Forelimb muscle (tissue), 1 donor: ENCODE measurements at regions not wholly inside any gene's neighbourhood (a gene's known extent, or its start where the extent isn't known, plus 50 kb on each side); places are given as distances from the start of the nearest gene placed in this dataset.
"Not testable (repeated sequence)": the region's sequence is repeated elsewhere in the genome, so short reads cannot be mapped to it uniquely, and the experiment has no call there.

Source experiments
- DNase-seq: peaks from one replicate; pipeline ENCODE4 v3.0.0-alpha.2; 2013; ENCODE audit warnings: low read depth

DNA sequence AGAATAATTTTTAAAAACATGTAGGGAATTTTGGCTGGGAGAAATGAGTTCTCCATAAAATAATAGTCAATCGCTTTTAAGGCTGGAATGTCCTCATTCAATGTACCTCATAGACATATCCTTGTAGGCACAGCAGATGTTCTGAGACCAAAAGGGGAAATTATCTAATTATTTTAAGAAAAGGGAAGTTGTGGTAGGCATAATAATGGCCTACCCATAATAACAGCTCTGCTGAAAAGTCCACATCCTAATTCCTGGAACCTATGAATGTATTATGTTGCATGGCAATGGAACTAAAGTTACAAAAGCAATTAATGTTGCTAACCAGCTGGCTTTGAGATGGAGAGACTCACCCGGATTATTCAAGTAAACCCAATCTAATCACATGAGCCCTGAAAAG is 216.1 kb downstream of the TRIM36 start:
- no peak for DNase-seq

DNA sequence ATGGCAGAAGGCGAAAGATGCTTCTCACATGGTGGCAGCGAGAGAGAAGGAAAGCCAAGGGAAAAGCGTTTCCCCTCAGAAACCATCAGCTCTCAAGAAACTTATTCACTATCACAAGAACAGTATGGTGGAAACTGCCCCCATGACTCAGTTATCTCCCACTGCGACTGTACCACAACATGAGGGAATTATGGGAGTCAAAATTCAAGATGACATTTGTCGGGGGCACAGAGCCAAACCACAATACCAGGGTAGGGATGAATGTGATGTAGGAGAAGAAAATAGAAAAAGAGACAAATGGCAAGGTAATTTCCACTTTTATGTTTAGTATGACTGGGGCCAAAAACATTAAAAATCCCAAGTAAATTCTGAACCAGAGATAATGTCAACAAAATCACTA is 216.8 kb downstream of the TRIM36 start:
- no peak for DNase-seq

- no peak for DNase-seq
Observed at GRCh38 chr5:114949756-114950155, 220.0 kb downstream of the TRIM36 start.

GRCh38 chr5:114948986-114949621 is 220.6 kb downstream of the TRIM36 start:
- no peak for DNase-seq

- no peak for DNase-seq
Observed at GRCh38 chr5:114948363-114948762, 221.3 kb downstream of the TRIM36 start.

DNA sequence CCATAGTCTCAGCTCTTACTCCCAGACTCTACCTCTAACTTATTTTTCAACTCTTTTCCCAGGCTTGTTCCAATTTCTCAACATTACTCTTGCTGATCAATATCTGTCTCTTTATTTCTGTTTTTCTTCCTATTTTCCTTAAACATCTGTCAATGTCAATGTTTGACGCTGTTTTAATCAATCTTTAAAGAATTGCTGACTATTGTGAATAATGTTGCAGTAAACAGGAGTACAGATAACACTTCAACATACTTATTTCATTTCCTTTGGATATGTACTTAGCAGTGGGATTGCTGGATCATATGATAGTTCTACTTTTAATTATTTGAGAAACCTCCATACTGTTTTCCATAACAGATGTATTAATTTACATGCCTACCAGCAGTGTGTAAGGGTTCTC is 229.0 kb downstream of the TRIM36 start:
- DNase-seq, result no peak

GRCh38 chr5:114935490-114935889 is 234.2 kb downstream of the TRIM36 start:
- no peak for DNase-seq

GRCh38 chr5:114928644-114929462 is 240.9 kb downstream of the TRIM36 start:
- no peak for DNase-seq

DNA sequence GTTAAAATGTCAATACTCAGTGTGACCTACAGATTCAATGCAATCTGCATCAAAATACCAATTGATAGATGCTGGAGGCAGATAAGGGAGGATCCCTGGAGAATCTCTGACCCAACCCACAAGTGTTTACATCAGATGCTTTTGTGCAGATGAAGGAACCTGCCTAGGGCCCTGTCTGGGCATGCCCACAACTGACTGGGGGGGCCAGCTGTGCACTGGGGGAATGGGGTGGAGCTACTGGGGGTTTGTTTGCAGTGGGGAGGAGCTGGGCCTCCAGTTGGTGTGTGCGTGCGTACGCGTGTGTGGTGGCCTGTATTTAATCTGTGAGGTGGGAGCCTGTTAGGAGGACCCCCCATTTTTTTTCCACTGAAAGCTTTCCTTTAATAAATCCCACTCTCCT is 244.9 kb downstream of the TRIM36 start:
- DNase-seq, result no peak

DNA sequence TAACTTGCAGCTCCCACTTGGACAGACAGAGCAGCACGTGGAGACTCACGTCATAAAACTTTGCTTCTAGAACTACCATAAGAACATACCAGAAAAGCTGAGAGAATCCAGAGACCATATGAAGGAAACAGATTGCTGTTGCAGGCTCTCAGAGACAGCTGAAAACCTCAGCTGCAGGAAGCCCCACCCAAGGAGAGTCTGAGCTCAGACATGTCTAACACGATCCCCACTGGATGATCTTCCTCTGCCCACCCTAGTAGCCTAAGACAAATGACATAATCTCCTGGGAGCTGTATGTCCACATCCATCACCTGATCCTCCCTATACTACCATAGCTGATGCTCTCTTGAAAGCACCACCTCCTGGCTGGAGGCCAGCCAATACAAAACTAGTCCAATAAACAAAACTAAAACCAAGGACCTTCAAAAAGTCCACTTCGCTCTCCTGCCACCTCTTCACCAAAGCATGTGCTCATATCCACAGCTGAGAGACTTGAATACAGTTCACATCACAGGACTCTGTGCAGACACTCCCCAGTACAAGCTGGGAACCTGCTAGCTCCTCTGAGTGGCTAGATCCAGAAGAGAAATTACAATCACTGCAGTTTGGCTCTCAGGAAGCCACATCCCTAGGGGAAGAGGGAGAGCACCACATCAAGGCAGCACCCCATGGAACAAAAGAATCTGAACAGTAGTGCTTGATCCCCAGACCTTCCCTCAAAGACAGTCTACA is 257.4 kb downstream of the TRIM36 start:
- no peak for DNase-seq

GRCh38 chr5:114910727-114911126 is 259.0 kb downstream of the TRIM36 start:
- DNase-seq, result no peak

DNA sequence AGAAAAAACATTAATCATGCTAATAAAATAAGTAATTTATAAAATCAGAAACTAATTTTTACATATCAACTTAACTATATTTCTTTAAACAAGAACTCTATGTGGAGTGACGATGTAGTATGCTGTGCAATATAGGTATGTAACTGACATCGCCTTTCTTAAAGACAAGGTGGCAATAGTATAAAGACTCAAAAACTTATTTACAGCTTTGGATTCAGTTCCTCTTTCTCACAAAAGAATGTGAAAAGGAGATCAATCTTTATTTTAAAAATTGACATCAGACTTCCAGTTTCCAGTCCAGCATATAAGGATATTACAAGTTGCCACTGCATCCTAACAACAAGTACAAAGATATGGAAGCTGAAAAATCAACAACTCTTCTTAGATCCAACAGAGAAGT is 260.3 kb downstream of the TRIM36 start:
- no peak for DNase-seq

DNA sequence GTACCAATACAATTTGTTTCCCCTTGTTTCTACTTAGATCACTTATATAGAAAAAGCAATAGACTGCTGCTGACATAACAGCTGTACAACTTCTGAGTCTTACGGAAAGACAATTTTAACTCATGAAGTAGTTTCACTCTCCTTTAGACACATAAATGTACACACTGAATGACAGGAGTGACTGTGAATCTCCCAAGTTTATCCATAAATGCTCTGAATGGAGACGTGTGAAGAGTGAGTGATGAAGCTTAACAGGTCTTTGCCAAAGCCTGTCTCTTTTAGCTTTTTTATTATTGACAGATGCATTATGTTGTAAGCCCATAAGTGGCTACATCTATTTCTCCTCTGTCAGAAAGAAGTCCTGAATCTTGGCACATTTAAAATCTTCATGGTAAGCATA is 265.9 kb downstream of the TRIM36 start:
- DNase-seq, result no peak

DNA sequence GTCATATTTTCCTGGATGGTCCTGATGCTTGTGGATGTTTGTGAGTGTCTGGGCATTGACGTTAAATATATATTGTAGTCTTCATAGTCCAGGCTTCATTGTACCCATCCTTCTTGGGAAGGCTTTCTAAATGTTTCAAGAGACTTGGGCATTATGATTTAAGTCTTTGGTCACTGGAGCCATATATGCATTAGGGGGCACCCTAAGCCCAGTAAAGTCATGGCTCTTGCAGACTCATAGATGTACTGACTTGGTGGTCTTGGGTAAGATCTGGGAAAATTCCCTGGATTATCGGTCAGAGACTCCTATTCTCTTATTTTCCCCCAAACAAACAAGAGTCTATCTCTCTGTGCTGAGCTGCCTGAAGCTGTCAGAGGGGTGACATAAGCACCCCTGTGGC is 271.1 kb downstream of the TRIM36 start:
- DNase-seq, result no peak

- no peak for DNase-seq
Observed at GRCh38 chr5:114883675-114884074, 286.0 kb downstream of the TRIM36 start.

DNA sequence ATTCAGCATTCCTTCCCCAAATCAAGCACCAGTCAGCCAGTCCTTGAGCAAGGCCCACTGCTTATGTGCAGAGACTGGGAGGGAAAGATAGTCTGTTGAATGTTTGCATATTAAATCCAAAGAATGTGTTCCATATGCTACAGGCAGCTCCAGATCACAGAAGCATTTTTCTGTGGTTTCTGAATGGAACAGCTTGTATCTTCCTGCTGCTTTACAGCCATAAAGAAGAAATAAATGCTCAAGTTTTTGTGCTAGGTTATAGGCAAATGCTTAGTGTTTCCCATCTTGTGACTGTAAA is 310.3 kb downstream of the TRIM36 start:
- no peak for DNase-seq

DNA sequence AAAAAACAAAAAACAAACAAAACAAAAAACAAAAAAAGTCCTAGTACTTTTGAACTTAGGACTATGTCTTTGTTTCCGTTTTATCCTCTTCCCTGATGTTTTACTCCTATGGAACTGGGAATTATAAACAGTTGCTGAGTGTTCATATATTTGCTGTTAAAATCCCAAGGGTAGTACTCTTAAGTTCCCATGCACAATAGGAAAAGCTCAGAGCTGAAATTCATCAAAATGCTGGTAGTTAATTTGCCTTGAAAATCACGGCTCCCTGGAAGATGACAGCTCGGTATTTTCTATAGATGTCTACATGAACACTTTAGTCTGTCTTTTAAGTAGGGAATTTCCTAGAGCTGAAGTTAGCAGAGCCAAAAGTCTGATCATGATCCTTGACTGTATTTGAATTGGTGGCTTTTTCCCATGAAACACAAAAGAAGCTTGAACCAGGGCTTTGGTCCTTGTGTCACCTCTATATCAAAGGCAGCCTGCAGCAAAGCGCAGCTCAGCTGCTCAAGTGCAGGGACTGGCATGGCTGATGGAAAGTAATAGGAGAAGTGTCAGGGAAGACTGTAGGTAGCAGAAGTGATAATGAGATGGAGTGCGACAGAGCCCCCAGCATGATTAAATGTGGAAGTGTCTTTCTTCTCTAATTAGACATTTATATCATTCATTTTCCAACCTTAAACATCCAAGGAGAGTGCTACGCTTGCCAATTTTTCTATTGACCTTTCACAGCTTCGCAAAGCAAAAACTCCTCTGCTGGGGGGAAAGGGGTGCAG is 310.9 kb downstream of the TRIM36 start:
- no peak for DNase-seq

- no peak for DNase-seq
Observed at GRCh38 chr5:114857941-114858551, 311.7 kb downstream of the TRIM36 start.

DNA sequence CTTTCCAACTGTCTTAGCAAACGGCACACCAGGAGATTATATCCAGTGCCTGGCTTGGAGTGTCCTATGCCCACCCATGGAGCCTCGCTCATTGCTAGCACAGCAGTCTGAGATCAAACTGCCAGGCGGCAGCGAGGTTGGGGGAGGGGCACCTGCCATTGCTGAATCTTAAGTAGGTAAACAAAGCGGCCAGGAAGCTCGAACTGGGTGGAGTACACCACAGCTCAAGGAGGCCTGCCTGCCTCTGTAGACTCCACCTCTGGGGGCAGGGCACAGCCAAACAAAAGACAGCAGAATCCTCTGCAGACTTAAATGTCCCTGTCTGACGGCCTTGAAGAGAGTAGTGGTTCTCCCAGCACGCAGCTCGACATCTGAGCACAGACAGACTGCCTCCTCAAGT is 325.0 kb downstream of the TRIM36 start:
- DNase-seq, result not testable (repeated sequence)

- no peak for DNase-seq
Observed at GRCh38 chr5:114839360-114839759, 330.3 kb downstream of the TRIM36 start.

DNA sequence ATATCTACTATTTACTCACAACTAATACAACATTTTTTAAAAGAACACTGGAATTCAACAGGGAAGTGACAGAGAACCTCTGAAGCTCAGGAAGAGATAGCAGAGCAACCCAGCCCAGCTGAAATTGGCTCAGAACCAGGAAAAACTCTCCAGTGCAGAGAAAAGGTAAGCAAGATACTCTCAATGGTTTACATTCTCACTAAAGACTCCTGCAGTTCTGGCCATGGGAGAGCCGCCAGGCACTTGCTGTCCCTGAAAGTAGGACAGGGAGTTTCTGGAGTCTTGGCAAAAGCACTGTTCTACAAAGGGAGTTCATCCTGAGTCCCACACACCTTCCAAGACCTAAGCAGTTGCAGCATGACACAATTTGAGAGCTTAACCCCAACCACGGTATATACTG is 330.8 kb downstream of the TRIM36 start:
- no peak for DNase-seq

- DNase-seq, result no peak
Observed at GRCh38 chr5:114830114-114830513, 339.6 kb downstream of the TRIM36 start.
